ENCODE measurements at regions not wholly inside any gene's neighbourhood (a gene's known extent, or its start where the extent isn't known, plus 50 kb on each side); places are given as distances from the start of the nearest gene placed in this dataset.

DNA sequence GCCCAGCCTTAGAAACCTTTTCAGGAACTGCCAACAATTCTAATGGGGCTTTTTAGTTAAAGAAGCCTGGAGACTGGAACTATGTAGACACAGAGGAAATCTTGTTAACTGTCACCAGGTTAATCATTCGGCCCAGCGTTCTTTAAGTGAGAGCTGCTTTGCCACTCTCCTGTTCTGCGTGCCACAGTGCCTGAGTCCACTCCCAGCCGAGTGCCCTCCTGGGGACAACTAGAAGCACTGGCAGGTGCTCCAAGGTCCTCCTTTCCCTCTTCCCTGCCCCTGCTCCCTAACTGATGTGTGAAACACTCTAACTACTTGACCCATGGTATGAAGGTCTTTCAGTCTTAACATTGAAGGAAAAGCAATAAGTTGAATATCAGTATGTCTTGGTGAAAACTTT lies 151.2 kb upstream of the TLL1 start:
- TF ChIP-seq, protein P1, sequence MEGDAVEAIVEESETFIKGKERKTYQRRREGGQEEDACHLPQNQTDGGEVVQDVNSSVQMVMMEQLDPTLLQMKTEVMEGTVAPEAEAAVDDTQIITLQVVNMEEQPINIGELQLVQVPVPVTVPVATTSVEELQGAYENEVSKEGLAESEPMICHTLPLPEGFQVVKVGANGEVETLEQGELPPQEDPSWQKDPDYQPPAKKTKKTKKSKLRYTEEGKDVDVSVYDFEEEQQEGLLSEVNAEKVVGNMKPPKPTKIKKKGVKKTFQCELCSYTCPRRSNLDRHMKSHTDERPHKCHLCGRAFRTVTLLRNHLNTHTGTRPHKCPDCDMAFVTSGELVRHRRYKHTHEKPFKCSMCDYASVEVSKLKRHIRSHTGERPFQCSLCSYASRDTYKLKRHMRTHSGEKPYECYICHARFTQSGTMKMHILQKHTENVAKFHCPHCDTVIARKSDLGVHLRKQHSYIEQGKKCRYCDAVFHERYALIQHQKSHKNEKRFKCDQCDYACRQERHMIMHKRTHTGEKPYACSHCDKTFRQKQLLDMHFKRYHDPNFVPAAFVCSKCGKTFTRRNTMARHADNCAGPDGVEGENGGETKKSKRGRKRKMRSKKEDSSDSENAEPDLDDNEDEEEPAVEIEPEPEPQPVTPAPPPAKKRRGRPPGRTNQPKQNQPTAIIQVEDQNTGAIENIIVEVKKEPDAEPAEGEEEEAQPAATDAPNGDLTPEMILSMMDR (IDR thresholded peaks at IDR 0.05) = no peak
- TF ChIP-seq TCF7L2 (IDR thresholded peaks at IDR 0.05; ENCODE audit: low read depth, low read length) = no peak
- TF ChIP-seq, protein P2, sequence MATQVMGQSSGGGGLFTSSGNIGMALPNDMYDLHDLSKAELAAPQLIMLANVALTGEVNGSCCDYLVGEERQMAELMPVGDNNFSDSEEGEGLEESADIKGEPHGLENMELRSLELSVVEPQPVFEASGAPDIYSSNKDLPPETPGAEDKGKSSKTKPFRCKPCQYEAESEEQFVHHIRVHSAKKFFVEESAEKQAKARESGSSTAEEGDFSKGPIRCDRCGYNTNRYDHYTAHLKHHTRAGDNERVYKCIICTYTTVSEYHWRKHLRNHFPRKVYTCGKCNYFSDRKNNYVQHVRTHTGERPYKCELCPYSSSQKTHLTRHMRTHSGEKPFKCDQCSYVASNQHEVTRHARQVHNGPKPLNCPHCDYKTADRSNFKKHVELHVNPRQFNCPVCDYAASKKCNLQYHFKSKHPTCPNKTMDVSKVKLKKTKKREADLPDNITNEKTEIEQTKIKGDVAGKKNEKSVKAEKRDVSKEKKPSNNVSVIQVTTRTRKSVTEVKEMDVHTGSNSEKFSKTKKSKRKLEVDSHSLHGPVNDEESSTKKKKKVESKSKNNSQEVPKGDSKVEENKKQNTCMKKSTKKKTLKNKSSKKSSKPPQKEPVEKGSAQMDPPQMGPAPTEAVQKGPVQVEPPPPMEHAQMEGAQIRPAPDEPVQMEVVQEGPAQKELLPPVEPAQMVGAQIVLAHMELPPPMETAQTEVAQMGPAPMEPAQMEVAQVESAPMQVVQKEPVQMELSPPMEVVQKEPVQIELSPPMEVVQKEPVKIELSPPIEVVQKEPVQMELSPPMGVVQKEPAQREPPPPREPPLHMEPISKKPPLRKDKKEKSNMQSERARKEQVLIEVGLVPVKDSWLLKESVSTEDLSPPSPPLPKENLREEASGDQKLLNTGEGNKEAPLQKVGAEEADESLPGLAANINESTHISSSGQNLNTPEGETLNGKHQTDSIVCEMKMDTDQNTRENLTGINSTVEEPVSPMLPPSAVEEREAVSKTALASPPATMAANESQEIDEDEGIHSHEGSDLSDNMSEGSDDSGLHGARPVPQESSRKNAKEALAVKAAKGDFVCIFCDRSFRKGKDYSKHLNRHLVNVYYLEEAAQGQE (IDR thresholded peaks at IDR 0.05; ENCODE audit: insufficient read depth in 1 of 2, low read depth in 2 of 2, low read length in 1 of 2) = no peak
- CTCF ChIA-PET = no interaction called here
- no peaks in the 10 kb centered on the region for H3K9me3 ChIP-seq (ENCODE audit: control insufficient read depth, insufficient read depth, low read depth, low read length)
- DNase-seq (ENCODE audit: low read depth, low spot score) = no peak
- no peak overlapping the region for H3K4me3 ChIP-seq (ENCODE audit: low read depth in 2 of 2, low read length in 2 of 2)
- H3K27me3 ChIP-seq (ENCODE audit: control insufficient read depth, insufficient read depth, low read length) = no peaks in the 10 kb centered on the region
- intact Hi-C loops (cut with micrococcal nuclease; ENCODE audit: unreplicated experiment) (no loop called here), in situ Hi-C loops (cut with HindIII; ENCODE audit: low pct_unique_long_range_greater_than_20kb, low sequenced_read_pairs) (no loop called here)
- H3K36me3 ChIP-seq (ENCODE audit: control insufficient read depth, insufficient read depth, low read length) = no peaks in the 10 kb centered on the region
- BruUV-seq (replicated peaks) = no TSS peak
- POLR2A ChIA-PET = no interaction called here
- H3K4me1 ChIP-seq (ENCODE audit: control insufficient read depth, insufficient read depth, low read length) = no peaks in the 10 kb centered on the region
- H3K27ac ChIP-seq (ENCODE audit: low read length) = no peak overlapping the region
- no peak for ATAC-seq

DNA sequence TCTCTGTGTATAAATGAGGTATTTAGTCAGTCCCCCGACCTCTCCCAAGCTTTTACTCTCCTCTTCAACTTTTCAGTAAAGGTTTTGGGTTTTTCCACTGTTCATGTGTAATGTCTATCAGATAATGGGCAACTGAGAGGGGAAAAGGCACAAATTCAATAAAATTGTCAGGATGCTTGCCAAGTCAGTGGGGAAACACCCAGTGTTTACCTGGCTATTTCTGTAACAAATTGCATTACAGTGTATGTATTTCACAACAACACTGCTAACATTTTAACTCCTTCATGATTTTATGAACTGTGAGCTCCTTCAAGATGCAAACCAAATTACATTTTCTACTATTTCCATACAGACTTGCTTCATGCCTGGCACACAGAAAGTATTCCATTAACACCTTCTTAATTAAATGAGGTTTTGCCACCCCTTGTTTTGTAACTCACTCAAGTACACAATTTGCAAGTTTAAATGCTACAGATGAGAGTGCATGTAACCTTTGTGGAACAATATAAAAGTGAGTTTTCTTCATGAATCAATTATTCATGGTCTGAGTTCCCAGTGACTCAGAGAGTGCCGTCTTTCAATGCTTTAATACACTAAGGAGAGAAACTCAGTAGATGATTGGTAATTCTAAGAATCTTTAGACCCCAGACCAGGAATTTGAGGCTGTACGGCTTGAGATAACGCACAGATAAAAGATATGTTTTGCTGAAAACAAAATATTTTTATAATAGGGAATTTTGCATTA lies 149.8 kb upstream of the TLL1 start:
- no TSS peak for BruUV-seq (replicated peaks)
- intact Hi-C loops (cut with micrococcal nuclease; ENCODE audit: unreplicated experiment) (no loop called here), in situ Hi-C loops (cut with HindIII; ENCODE audit: low pct_unique_long_range_greater_than_20kb, low sequenced_read_pairs) (no loop called here)
- DNase-seq (ENCODE audit: low read depth, low spot score) = no peak
- CTCF ChIA-PET = interaction anchor here (0.6 kb wide), 1 partner anchor 609 kb away, joined by 9 read pairs; no protein-coding TSS in a partner anchor
- H3K36me3 ChIP-seq (ENCODE audit: control insufficient read depth, insufficient read depth, low read length) = no peaks in the 10 kb centered on the region
- H3K9me3 ChIP-seq (ENCODE audit: control insufficient read depth, insufficient read depth, low read depth, low read length) = no peaks in the 10 kb centered on the region
- POLR2A ChIA-PET = no interaction called here
- H3K27ac ChIP-seq (ENCODE audit: low read length) = no peak overlapping the region
- no peaks in the 10 kb centered on the region for H3K4me1 ChIP-seq (ENCODE audit: control insufficient read depth, insufficient read depth, low read length)
- TF ChIP-seq, protein P1 (IDR thresholded peaks at IDR 0.05) = no peak
- TF ChIP-seq, protein P2 (IDR thresholded peaks at IDR 0.05; ENCODE audit: insufficient read depth in 1 of 2, low read depth in 2 of 2, low read length in 1 of 2) = no peak
- TF ChIP-seq SIN3A (IDR thresholded peaks at IDR 0.05; ENCODE audit: borderline replicate concordance, insufficient read depth, low read depth, low read length) (no peak), POLR2AphosphoS5 (IDR thresholded peaks at IDR 0.05; ENCODE audit: low read depth, low read length) (no peak), TCF7L2 (IDR thresholded peaks at IDR 0.05; ENCODE audit: low read depth, low read length) (no peak)
- ATAC-seq = no peak
- H3K4me3 ChIP-seq (ENCODE audit: low read depth in 2 of 2, low read length in 2 of 2) = no peak overlapping the region
- H3K27me3 ChIP-seq (ENCODE audit: control insufficient read depth, insufficient read depth, low read length) = no peaks in the 10 kb centered on the region
